Heart left ventricle (tissue), 16 donors: ENCODE measurements at regions not wholly inside any gene's neighbourhood (a gene's known extent, or its start where the extent isn't known, plus 50 kb on each side); places are given as distances from the start of the nearest gene placed in this dataset.

ENCODE experiments used
- ATAC-seq, 4 donors: fragments of 200-7000 bp; cut with Tn5 transposase; one replicate each; pipeline ENCODE4 v1.9.1; 2020 to 2022; ENCODE audit warnings: moderate library complexity in 4 of 4, mild to moderate bottlenecking in 3 of 4, moderate number of reproducible peaks in 1 of 4
- DNase-seq, 5 donors: peaks; one replicate each; pipeline ENCODE4 v3.0.0-alpha.2; 2020
- H3K27ac ChIP-seq, 12 donors: fragments of 200-600 bp; sonication (generic) in 4 of 12; one replicate each; pipeline versions ENCODE4 v1.5.0 to v1.8.0; 2016 to 2022; ENCODE audit warnings: mild to moderate bottlenecking in 2 of 12
- H3K27me3 ChIP-seq, 9 donors: fragments of 200-600 bp; sonication (generic) in 2 of 9; one replicate each; pipeline versions ENCODE4 v1.5.1 to v1.8.0; 2016 to 2022; ENCODE audit warnings: mild to moderate bottlenecking in 3 of 9
- H3K36me3 ChIP-seq, 9 donors: fragments of 200-600 bp; sonication (generic) in 2 of 9; one replicate each; pipeline versions ENCODE4 v1.5.0 to v1.8.0; 2018 to 2022; ENCODE audit warnings: mild to moderate bottlenecking in 2 of 9
- H3K4me1 ChIP-seq, 12 donors: fragments of 200-600 bp; sonication (generic) in 4 of 12; one replicate each; pipeline versions ENCODE4 v1.5.0 to v1.8.0; 2016 to 2022; ENCODE audit warnings: mild to moderate bottlenecking in 3 of 12
- H3K4me3 ChIP-seq, 12 donors: fragments of 200-600 bp; sonication (generic) in 4 of 12; one replicate each; pipeline versions ENCODE4 v1.5.0 to v1.8.0; 2017 to 2022; ENCODE audit warnings: mild to moderate bottlenecking in 9 of 12, moderate library complexity in 4 of 12
- H3K9me3 ChIP-seq, 12 donors: fragments of 200-600 bp; sonication (generic) in 4 of 12; one replicate each; pipeline versions ENCODE4 v1.5.0 to v1.8.0; 2016 to 2022; ENCODE audit warnings: mild to moderate bottlenecking in 1 of 12
- CTCF ChIP-seq, 12 donors: fragments of 200-600 bp; sonication (generic) in 4 of 12; IDR thresholded peaks; one replicate each; pipeline versions ENCODE4 v1.5.0 to v1.8.0; 2018 to 2022; ENCODE audit warnings: antibody characterized with exemption in 12 of 12, mild to moderate bottlenecking in 5 of 12
- POLR2A ChIP-seq, 2 donors: fragments of 450-650 bp; IDR thresholded peaks; one replicate each; pipeline ENCODE4 v1.6.1; 2017; ENCODE audit warnings: antibody characterized with exemption in 2 of 2, mild to moderate bottlenecking in 2 of 2, moderate library complexity in 2 of 2
- WGBS, 4 donors: extraction: QIAGEN DNeasy Blood & Tissue Kit in 2 of 4; methylation state at CpG; one replicate each; pipeline versions ENCODE4 v1.1.5 to v1.1.7; 2013 to 2018; 5-methylcytosine and 5-hydroxymethylcytosine counted together
- intact Hi-C, 10 donors: fragments of 100-400 bp; cut with DNase I; formaldehyde crosslinking; loops; one replicate each; pipeline versions ENCODE4 v1.11.1 to v1.14.2; 2022
- donor health status: ischemic (EF 13 %, LVEDD 7.1; RV severe dilation, severe dysfunction).
- donor health status: healthy with polysubstance abuse.
- donor health status: DM: no; HTN: yes; CAD: no.
- donor health status: DM: no; HTN: no; CAD: no.
- donor health status: ischemic (EF 25% LVEDD 6.9; RV normal size, moderate dysfunction).
- donor health status: ischemic (EF 25% LVEDD 5.7; RV mildly dilated, moderate dysfunction).
- donor health status: healthy.
- donor health status: DM: yes; HTN: yes; CAD: no.
- donor health status: ischemic (EF 35%, LVEDD 5.7; RV mildly dilated, moderate dysfunction).
- donor health status: nonischemic (EF 11% LVEDD 7.7; RV severe dilation, severe dysfunction).
- donor health status: DM: yes; HTN: yes; CAD: no.
- donor health status: PGD.
- donor health status: ischemic (EF 29% LVEDD 5.4; RV normal size, mild dysfunction).
- donor health status: nonischemic (EF 23%, LVEDD 6.1; RV moderate dilation, normal function).

GRCh38 chrX:75642811-75643361 lies 120.0 kb upstream of the ZDHHC15 start:
- TF ChIP-seq CTCF (IDR thresholded peaks at IDR 0.05) (no peak), POLR2A (IDR thresholded peaks at IDR 0.05) (no peak)
- no peak for DNase-seq
- ATAC-seq, result no peak
- no peak overlapping the region for H3K4me3 ChIP-seq
- no peak overlapping the region for H3K27ac ChIP-seq
- no peaks in the 10 kb centered on the region for H3K4me1 ChIP-seq
- intact Hi-C loops, result no loop called here
- H3K36me3 ChIP-seq, result no peaks in the 10 kb centered on the region
- peaks cover 0 to 20% (median 3%) of the 10 kb centered on the region in 12 donors for H3K9me3 ChIP-seq
- peaks cover 0 to 2% (median 0%) of the 10 kb centered on the region in 9 donors for H3K27me3 ChIP-seq
- 64 to 84% (median 74%) methylated on average over 3 of the region's 3 CpGs for WGBS, 4 donors

DNA sequence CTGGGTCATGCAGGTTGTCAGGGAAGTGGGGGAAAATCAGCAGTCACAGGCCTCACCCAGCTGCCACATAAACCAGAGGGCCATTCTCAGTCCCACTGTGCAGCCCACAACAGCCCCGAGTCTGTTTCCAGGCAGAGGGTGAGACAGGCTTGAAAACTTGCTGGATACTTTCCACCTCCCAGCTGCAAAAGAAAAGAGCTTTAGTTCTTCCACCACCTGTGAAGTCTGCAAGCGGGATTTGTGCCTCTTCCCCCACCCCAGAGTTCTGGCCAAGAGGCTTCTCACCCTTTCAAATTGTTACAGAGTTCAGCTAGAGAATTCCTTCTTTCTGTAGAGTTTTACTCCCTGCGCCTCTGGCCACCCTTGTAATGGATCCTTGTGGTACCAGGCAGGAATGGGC lies 115.5 kb upstream of the ZDHHC15 start:
- H3K4me1 ChIP-seq, result no peaks in the 10 kb centered on the region

GRCh38 chrX:75625232-75625631 lies 102.4 kb upstream of the ZDHHC15 start:
- ATAC-seq (no peak), DNase-seq (no peak)
- H3K4me3 ChIP-seq, result no peak overlapping the region
- H3K36me3 ChIP-seq, result no peaks in the 10 kb centered on the region
- H3K27me3 ChIP-seq, result no peaks in the 10 kb centered on the region
- intact Hi-C loops, result no loop called here
- 25 to 64% (median 45%) methylated on average over 1 of the region's 1 CpG for WGBS, 4 donors
- H3K27ac ChIP-seq, result no peak overlapping the region
- no peak for TF ChIP-seq POLR2A (IDR thresholded peaks at IDR 0.05)
- no peak for TF ChIP-seq CTCF (IDR thresholded peaks at IDR 0.05)
- H3K4me1 ChIP-seq, result no peaks in the 10 kb centered on the region
- peaks cover 0 to 7% (median 0%) of the 10 kb centered on the region in 12 donors for H3K9me3 ChIP-seq

More for the DNA sequence above, 115.5 kb upstream of the ZDHHC15 start:
- Histone ChIP-seq H3K27me3 (peaks cover 0 to 2% (median 0%) of the 10 kb centered on the region in 9 donors), H3K4me3 (no peak overlapping the region), H3K27ac (no peak overlapping the region), H3K36me3 (no peaks in the 10 kb centered on the region), H3K9me3 (peaks cover 0 to 13% (median 3%) of the 10 kb centered on the region in 12 donors)
- 63 to 84% (median 71%) methylated on average over 3 of the region's 3 CpGs for WGBS, 4 donors
- TF ChIP-seq CTCF (IDR thresholded peaks at IDR 0.05), result no peak
- no peak for TF ChIP-seq POLR2A (IDR thresholded peaks at IDR 0.05)
- ATAC-seq, result no peak
- intact Hi-C loops, result no loop called here
- no peak for DNase-seq

- intact Hi-C loops, result no loop called here
- DNase-seq (no peak), ATAC-seq (no peak)
- H3K4me1 ChIP-seq, result no peaks in the 10 kb centered on the region
- H3K4me3 ChIP-seq, result no peak overlapping the region
- 40 to 77% (median 57%) methylated on average over 1 of the region's 1 CpG for WGBS, 4 donors
- no peaks in the 10 kb centered on the region for H3K36me3 ChIP-seq
- H3K27me3 ChIP-seq, result no peaks in the 10 kb centered on the region
- no peak overlapping the region for H3K27ac ChIP-seq
- H3K9me3 ChIP-seq, result peaks cover 0 to 7% (median 0%) of the 10 kb centered on the region in 12 donors
- no peak for TF ChIP-seq POLR2A (IDR thresholded peaks at IDR 0.05)
- TF ChIP-seq CTCF (IDR thresholded peaks at IDR 0.05), result peak in 10 of 12 donors; percentile 7 to 39 (median 22)
These were observed 100.7 kb upstream of the ZDHHC15 start for GRCh38 chrX:75623535-75623934.
